Caco-2 (cell line): ENCODE measurements at regions not wholly inside any gene's neighbourhood (a gene's known extent, or its start where the extent isn't known, plus 50 kb on each side); places are given as distances from the start of the nearest gene placed in this dataset.

Experiments used
- BruUV-seq: library from RNA; stranded (reverse); fragments of 400-500 nt; replicated peaks from 2 replicates; lab custom pipeline; 2021; lab: Mats Ljungman, UMichigan
- CTCF ChIA-PET: fragments of 300-600 bp; sonication (Branson Sonifier 250); formaldehyde crosslinking; loops from one replicate; lab custom pipeline; 2022; ENCODE audit warnings: antibody characterized with exemption; lab: Charles Lee
- POLR2A ChIA-PET: fragments of 300-600 bp; sonication (Branson Sonifier 250); formaldehyde crosslinking; loops from one replicate; lab custom pipeline; 2022; ENCODE audit warnings: antibody characterized with exemption; lab: Charles Lee
- DNase-seq, 2 experiments: peaks; one replicate each; pipeline versions ENCODE4 v3.0.0 to v3.0.0-alpha.2; 2020 to 2022
- H3K27me3 ChIP-seq: replicated peaks from 2 replicates; pipeline ENCODE4 v1.6.0; 2011; ENCODE audit warnings: low read length; ENCODE audit not compliant: control insufficient read depth, insufficient read depth
- H3K36me3 ChIP-seq: 2 replicates; pipeline ENCODE4 v1.5.1; 2011; ENCODE audit warnings: low read length; ENCODE audit not compliant: control insufficient read depth, insufficient read depth
- H3K4me1 ChIP-seq: fragments of 250-450 bp; sonication (Bioruptor Pico); 2 replicates; pipeline ENCODE4 v1.5.1; 2020; ENCODE audit warnings: mild to moderate bottlenecking
- H3K4me3 ChIP-seq: 2 replicates; pipeline ENCODE4 v1.5.1; 2011; ENCODE audit warnings: low read depth, mild to moderate bottlenecking, control low read depth, low read length
- H3K9me3 ChIP-seq: fragments of 250-450 bp; sonication (Bioruptor Pico); 2 replicates; pipeline ENCODE4 v1.5.1; 2020; ENCODE audit warnings: mild to moderate bottlenecking, moderate library complexity
- H3K27ac Mint-ChIP-seq: one replicate; pipeline ENCODE4 v1.8.0; 2022; ENCODE audit warnings: mixed read lengths; ENCODE audit not compliant: unreplicated experiment
- H3K27me3 Mint-ChIP-seq: one replicate; pipeline ENCODE4 v1.8.0; 2022; ENCODE audit warnings: mixed read lengths; ENCODE audit not compliant: insufficient read depth, unreplicated experiment
- H3K36me3 Mint-ChIP-seq: one replicate; pipeline ENCODE4 v1.8.0; 2022; ENCODE audit warnings: mild to moderate bottlenecking, mixed read lengths; ENCODE audit not compliant: insufficient read depth, unreplicated experiment
- H3K4me1 Mint-ChIP-seq: one replicate; pipeline ENCODE4 v1.8.0; 2022; ENCODE audit warnings: low read depth, mixed read lengths; ENCODE audit not compliant: unreplicated experiment
- H3K4me3 Mint-ChIP-seq: one replicate; pipeline ENCODE4 v1.8.0; 2022; ENCODE audit warnings: mild to moderate bottlenecking, moderate library complexity, mixed read lengths; ENCODE audit not compliant: unreplicated experiment
- H3K9me3 Mint-ChIP-seq: one replicate; pipeline ENCODE4 v1.8.0; 2022; ENCODE audit warnings: mixed read lengths; ENCODE audit not compliant: unreplicated experiment
- intact Hi-C: fragments of 100-400 bp; cut with micrococcal nuclease; formaldehyde crosslinking; loops from one replicate; pipeline ENCODE4 v1.10.0; 2022; ENCODE audit not compliant: unreplicated experiment
- TF ChIP-seq, protein P1 (sequence below), 2 experiments: fragments of 200-600 bp in 1 of 2; IDR thresholded peaks; 1 replicate in 1 of 2; 2 replicates in 1 of 2; pipeline versions ENCODE4 v1.5.1 to v1.8.0; 2011 to 2022; ENCODE audit warnings: antibody characterized with exemption in 1 of 2, control low read depth in 1 of 2, inconsistent platforms in 1 of 2, low read depth in 1 of 2, low read length in 1 of 2, mild to moderate bottlenecking in 1 of 2, moderate library complexity in 1 of 2; ENCODE audit not compliant: insufficient read depth in 1 of 2, severe bottlenecking in 1 of 2, unreplicated experiment in 1 of 2

DNA sequence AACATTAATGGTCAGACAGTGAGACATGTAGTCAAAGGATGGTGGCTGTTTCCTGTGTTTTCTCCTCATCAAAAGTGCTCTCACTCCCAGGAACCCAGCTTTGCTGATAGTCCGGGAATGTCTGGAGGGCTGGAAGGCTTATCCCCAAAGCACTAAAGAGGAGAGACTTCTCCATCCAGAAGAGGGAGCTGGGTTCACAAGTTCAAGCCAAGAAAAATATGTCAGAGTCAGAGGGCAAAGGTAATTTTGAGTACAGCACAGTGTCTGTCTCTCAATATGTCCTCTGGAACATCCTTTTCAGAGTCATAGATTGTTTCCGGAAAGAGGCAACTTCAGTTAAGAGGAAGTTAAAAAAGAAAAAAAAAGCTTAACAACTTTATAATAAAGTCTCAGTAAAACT lies 281.5 kb upstream of the PHYHIPL start:
- H3K36me3 Mint-ChIP-seq, result peaks cover 6% of the 10 kb centered on the region
- H3K27me3 Mint-ChIP-seq, result no peaks in the 10 kb centered on the region
- POLR2A ChIA-PET, result no interaction called here
- peaks cover 13% of the 10 kb centered on the region for H3K4me1 Mint-ChIP-seq
- H3K4me3 Mint-ChIP-seq, result no peak overlapping the region
- no peaks in the 10 kb centered on the region for H3K27me3 ChIP-seq
- H3K9me3 ChIP-seq, result no peaks in the 10 kb centered on the region
- H3K4me1 ChIP-seq, result peaks cover 27% of the 10 kb centered on the region
- H3K9me3 Mint-ChIP-seq, result no peaks in the 10 kb centered on the region
- TF ChIP-seq, protein P1, sequence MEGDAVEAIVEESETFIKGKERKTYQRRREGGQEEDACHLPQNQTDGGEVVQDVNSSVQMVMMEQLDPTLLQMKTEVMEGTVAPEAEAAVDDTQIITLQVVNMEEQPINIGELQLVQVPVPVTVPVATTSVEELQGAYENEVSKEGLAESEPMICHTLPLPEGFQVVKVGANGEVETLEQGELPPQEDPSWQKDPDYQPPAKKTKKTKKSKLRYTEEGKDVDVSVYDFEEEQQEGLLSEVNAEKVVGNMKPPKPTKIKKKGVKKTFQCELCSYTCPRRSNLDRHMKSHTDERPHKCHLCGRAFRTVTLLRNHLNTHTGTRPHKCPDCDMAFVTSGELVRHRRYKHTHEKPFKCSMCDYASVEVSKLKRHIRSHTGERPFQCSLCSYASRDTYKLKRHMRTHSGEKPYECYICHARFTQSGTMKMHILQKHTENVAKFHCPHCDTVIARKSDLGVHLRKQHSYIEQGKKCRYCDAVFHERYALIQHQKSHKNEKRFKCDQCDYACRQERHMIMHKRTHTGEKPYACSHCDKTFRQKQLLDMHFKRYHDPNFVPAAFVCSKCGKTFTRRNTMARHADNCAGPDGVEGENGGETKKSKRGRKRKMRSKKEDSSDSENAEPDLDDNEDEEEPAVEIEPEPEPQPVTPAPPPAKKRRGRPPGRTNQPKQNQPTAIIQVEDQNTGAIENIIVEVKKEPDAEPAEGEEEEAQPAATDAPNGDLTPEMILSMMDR (IDR thresholded peaks at IDR 0.05; ENCODE audit: insufficient read depth in 1 of 2, low read depth in 1 of 2, low read length in 1 of 2, severe bottlenecking in 1 of 2, unreplicated experiment in 1 of 2), result peak in 1 of 2 experiments; percentile 59
- H3K27ac Mint-ChIP-seq, result peak overlapping the region; percentile 40
- intact Hi-C loops, result loop anchor here (1.0 to 2.0 kb wide), 3 partner anchors 58 to 286 kb away; no protein-coding TSS in a partner anchor
- CTCF ChIA-PET, result interaction anchor here (0.6 to 1.4 kb wide), 4 partner anchors 43 to 728 kb away, joined by 3 read pairs; no protein-coding TSS in a partner anchor
- no peaks in the 10 kb centered on the region for H3K36me3 ChIP-seq
- no TSS peak for BruUV-seq
- no peak overlapping the region for H3K4me3 ChIP-seq
- peak; percentile 64 to 68 for DNase-seq

DNA sequence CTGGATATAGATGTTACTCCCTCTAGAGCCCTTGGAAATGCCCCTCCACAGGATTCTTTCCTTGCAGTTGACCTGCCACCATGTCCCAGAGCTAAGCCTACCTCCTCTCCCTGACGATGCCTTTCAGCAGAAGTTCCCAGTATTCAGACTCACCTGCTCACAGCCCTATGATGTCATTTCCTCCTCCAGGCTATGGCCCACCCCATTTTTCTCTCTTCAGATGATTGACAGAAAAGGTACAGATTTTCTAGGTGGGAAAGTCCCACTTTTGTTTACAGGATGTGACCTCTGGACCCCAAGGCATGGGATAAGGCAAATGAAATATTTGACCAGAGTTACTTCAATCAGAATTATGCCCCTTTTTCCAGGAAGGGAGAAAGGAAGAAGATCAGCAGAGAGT lies 280.2 kb upstream of the PHYHIPL start:
- Histone ChIP-seq H3K9me3 (no peaks in the 10 kb centered on the region), H3K4me1 (peaks cover 27% of the 10 kb centered on the region), H3K36me3 (no peaks in the 10 kb centered on the region), H3K4me3 (no peak overlapping the region), H3K27me3 (no peaks in the 10 kb centered on the region)
- POLR2A ChIA-PET, result no interaction called here
- peaks cover 13% of the 10 kb centered on the region for H3K4me1 Mint-ChIP-seq
- no TSS peak for BruUV-seq
- H3K27me3 Mint-ChIP-seq, result no peaks in the 10 kb centered on the region
- DNase-seq, result peak; percentile 47 to 50
- H3K27ac Mint-ChIP-seq, result no peak overlapping the region
- peaks cover 6% of the 10 kb centered on the region for H3K36me3 Mint-ChIP-seq
- CTCF ChIA-PET, result no interaction called here
- H3K4me3 Mint-ChIP-seq, result no peak overlapping the region
- intact Hi-C loops, result no loop called here
- H3K9me3 Mint-ChIP-seq, result no peaks in the 10 kb centered on the region
- TF ChIP-seq, protein P1 (IDR thresholded peaks at IDR 0.05; ENCODE audit: insufficient read depth in 1 of 2, low read depth in 1 of 2, low read length in 1 of 2, severe bottlenecking in 1 of 2, unreplicated experiment in 1 of 2), result no peak

DNA sequence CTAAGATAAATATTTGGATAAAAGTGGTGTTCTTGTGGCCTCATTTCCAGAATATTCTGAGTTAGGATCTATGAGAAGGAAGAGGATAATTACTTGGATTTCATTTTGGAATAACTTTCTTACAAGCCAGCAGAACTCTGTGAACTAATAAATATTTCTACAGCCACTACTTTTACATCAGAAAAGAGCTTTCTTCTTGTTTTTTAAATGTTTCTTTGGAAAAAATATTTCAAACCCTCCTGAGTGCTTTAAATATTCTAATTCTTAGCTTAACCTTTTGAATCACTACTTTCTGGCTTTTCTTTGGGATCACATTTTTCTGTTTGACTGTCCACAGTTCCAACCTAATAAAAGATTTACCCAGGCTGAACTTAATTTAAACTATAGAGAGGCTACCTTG lies 279.2 kb upstream of the PHYHIPL start:
- ChIA-PET POLR2A (no interaction called here), CTCF (no interaction called here)
- intact Hi-C loops, result no loop called here
- Histone ChIP-seq H3K4me3 (no peak overlapping the region), H3K4me1 (peaks cover 27% of the 10 kb centered on the region), H3K27me3 (no peaks in the 10 kb centered on the region), H3K9me3 (0 out of 2 replicates have a peak, but pooled peaks cover 3% of the 10 kb centered on the region), H3K36me3 (no peaks in the 10 kb centered on the region)
- peaks cover 6% of the 10 kb centered on the region for H3K36me3 Mint-ChIP-seq
- H3K4me1 Mint-ChIP-seq, result peaks cover 13% of the 10 kb centered on the region
- TF ChIP-seq, protein P1 (IDR thresholded peaks at IDR 0.05; ENCODE audit: insufficient read depth in 1 of 2, low read depth in 1 of 2, low read length in 1 of 2, severe bottlenecking in 1 of 2, unreplicated experiment in 1 of 2), result no peak
- no peak for DNase-seq
- H3K27me3 Mint-ChIP-seq, result no peaks in the 10 kb centered on the region
- H3K9me3 Mint-ChIP-seq, result no peaks in the 10 kb centered on the region
- no TSS peak for BruUV-seq
- no peak overlapping the region for H3K27ac Mint-ChIP-seq
- no peak overlapping the region for H3K4me3 Mint-ChIP-seq
